ENCODE measurements at regions not wholly inside any gene's neighbourhood (a gene's known extent, or its start where the extent isn't known, plus 50 kb on each side); places are given as distances from the start of the nearest gene placed in this dataset.
A peak's percentile ranks its signal among the peaks of the same experiment; 100 is the strongest.

DNA sequence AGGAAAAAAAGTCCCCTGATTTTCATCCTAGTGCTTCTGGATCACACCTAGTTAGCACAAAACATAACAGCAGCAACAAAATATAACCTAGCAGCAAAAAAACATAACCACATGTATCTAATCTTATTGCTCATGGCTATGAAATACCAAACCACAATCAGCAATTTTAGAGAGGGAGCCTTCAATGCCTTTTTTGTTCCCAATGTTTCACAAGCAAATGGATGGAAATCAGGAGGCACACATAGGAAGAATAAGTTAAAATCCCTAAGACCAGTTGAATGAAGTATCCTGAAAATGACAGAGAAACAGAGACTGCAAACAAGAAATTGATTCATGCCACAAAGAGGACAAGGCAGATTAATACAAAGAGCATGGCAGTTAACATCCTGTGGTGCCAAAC is 361.6 kb downstream of the GPM6A start:
- no peak for DNase-seq

DNA sequence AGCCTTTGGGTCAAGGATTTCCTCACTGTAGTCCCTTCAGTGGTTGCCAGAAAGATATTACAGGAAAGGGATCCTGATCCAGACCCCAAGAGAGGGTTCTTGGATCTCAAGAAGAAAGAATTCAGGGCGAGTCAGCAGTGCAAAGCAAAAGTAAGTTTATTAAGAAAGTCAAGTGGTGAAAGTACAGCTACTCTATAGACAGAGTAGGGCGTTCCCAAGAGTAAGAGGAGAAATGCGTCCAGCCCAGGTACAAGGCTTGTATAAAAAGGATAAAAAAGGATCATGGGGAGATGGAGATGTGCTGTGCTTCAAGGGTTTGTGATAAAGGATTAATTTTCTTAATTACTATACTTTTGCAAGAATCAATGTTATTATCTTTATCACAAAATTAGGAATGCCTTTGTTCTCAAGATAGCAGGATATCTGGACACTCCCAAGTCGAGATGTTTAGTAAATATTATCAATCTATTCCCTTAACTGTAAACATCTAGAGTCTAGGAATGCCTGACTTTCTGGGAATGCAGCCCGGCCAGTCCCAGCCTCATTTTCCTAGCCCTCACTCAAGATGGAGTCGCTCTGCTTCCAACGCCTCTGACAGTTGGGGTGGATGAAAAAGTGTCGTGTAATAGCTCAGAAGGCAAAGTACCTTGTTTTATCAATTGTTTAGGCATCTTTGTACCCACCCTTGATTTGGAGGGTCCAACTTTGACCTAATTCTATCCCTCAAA is 360.7 kb downstream of the GPM6A start:
- DNase-seq: no peak

DNA sequence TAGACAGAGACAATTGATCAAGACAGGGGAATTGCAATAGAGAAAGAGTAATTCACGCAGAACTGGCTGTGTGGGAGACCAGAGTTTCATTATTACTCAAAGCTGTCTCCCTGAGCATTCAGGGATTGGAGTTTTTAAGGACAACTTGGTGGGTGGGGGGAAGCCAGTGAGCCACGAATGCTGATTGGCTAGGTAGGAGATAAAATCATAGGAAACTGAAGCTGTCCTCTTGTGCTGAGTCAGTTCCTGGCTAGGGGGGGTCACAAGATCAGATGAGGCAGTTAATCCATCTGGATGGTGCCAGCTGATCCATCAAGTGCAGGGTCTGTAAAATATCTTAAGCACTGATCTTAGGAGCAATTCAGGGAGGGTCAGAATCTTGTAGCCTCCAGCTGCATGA is 358.6 kb downstream of the GPM6A start:
- DNase-seq: no peak

DNA sequence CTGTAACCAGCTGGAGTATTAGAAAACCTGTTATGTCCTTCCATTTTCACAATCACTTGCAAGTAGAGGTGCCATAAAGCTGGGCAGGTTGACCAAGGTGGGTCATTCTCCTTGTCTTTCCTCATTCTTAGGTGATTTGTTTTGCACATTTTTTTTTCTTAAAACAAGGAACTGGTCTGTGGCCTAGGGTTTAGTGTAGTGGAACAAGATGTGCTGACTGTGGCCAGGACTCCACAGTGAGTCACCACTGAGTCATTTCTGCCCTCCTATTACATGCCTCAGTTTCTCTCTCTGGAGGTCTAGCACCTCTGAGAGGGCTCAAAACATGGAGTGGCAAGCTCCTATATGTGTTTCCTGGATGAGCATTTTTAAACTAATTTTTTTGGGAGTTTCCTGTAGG is 355.9 kb downstream of the GPM6A start:
- DNase-seq: no peak

DNA sequence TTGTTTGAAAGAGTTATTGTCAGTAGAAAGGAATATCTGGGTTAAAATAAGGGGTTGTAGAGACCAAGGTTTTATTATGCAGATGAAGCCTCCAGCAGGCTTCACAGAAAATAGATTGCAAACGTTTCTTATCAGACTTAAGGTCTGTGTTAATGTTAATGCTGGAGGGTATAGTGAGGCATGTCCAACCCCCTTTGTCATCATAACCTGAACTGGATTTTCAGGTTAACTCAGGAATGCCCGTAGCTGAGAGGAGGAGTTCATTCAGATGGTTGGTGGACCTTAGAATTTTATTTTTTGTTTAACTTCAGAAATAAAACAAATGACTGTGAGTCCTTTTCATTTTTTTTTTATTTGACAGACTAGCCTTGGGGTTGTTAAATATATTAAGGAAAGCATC is 354.1 kb downstream of the GPM6A start:
- DNase-seq: no peak

DNA sequence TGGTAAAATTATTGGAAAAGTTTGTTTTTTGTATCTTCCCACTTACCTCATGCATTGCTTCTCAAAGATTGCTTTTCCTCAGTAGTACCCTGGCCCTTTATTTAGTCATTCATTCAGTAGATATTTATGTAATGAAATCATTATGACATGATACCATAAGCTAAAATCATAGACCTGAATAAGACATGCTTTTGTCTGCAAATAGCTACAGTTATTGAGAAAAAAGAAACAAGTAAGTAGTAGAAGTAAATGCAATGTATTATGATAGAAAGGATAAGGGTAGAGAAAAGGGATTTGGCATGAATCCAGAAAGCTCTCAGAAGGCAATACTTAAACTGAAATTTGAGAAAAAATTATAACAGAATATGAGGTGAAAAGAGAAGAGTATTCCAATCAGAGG is 352.5 kb downstream of the GPM6A start:
- no peak for DNase-seq

DNA sequence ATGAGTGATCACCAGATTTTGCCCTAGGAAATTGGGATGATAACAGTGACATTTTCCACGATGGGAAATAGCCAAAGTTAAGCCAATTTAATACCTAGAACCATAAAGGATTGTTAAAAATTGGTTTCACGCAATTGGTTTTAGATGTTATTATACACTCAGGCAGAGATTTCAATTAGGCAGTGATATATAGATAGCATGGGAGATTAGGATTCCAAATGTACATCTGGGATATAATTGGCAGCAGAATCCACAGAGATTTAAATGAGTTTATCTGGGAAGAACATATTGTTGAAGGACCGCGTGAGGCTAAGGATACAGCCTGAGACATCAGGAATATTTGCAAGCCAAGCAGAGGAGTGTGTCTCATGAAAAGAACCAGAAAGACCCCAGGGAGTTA is 351.6 kb downstream of the GPM6A start:
- no peak for DNase-seq

DNA sequence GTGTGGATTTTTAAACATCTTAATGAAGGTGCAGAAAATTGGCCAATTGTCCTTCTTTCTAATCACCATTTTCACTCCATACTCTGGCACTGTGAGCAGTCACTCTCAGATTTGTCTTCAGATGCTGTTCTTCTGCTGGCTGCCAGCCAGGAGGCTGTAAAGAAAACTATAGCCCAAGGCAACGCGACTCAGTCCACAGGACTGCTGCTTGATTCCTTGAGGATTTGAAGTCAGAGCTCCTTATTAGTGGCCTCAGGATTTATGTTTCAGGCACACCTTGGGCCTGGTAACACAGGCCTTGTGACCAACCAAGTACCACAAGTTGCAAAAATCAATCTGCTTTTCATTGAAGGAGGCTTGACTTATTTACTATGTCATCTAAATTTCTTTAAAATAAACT is 342.6 kb downstream of the GPM6A start:
- DNase-seq: no peak

DNA sequence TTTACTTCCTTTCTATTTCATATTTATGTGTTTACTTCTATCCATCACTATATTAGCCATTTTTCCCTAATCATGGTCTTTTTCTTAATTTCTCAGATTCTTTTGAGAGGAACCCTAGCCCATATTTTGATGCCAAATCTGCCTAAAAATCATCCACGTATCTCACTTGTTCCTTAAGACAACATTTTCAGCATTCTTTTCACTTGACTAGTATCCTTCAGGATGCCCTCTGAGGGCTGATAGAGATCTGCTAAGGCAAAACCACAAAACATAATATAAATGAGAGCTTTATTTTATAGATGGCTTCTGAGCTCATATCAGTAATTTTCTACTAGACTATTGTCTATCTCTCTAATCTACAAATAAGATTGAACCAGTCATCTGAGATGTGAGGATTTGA is 341.9 kb downstream of the GPM6A start:
- no peak for DNase-seq

DNA sequence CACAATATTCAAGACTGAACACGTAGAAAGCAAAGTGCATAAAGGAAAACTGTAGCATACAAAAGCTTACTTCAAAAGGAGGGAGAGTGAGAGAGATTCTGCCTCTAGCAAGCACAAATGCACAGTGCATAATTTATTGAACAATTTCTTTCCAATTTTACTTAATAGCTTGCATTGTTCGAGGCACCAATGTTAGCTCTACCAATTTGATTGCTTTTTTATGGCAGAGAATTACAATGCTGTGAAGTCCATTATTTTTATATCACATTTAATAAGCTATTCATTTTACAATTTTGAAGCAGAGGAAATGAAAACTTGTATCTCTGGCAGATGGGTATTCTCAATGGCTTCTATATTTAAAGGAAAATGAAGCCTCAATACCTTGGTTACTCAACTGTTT is 331.7 kb downstream of the GPM6A start:
- no peak for DNase-seq

DNA sequence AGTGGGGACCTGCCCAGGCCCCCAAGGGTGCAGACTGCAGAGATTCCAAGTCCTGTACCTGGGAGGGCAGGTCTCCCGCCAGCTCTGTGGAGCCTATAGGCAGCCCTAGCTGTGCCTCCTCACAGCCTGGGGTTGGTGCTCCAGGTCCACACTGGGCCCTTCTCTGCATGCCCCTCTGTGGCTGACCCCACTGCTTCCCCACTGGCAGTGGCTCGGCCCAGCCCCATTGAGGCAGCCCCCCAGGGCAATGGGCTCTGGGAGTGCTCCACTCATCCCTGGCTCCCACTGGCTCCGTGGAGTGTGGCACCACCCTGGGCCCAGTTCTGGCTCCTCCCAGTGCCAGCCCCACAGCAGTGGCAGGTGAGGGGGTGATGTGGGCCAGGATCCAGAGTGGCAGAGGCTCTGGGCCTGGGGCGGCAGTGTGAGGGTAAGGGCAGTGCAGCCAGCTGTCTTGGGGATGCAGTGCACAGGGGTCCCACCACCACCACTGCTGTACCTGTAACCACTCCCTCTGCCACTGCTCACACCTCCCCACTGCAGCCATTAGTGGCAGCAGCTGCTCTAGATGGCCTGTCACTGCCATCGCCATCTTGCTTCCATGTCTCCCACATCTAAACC is 312.2 kb downstream of the GPM6A start:
- DNase-seq: no peak

DNA sequence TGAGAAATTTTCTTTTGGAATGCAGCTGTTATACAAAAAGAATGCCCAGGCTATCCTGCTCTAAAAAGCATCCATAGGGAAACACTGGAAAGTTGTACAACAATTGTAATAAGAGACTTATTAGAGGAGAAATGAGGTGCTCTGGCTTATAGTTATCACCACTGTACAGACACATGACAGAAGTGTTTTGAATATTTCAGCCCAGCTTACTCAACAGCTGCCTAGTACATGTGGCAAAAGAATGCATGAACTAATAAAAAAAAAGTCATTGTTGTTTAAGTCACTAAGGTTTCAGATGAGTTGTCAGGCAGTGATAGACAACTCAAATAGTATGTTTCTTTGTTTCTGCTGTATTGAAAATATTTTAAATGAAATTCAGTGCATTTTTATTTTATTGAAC is 307.7 kb downstream of the GPM6A start:
- DNase-seq: no peak

DNA sequence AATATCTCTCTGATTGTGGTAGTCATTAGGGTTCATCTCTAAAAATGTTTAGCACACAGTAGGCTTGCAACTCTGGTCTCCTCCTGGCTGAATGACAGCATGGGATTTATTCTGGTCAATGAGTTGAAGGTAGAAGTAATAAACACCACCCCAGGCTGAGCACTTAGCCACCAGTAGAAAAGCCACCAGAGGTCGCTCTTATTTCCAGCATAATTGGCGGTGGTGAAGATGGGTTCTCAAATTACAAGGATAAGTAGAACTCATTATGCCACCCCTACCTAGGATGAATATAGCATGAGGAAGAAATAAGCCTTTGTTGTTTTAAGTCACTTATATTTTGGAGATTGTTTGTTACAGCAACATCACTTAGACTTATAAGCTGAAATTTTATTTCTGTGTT is 302.7 kb downstream of the GPM6A start:
- no peak for DNase-seq

DNA sequence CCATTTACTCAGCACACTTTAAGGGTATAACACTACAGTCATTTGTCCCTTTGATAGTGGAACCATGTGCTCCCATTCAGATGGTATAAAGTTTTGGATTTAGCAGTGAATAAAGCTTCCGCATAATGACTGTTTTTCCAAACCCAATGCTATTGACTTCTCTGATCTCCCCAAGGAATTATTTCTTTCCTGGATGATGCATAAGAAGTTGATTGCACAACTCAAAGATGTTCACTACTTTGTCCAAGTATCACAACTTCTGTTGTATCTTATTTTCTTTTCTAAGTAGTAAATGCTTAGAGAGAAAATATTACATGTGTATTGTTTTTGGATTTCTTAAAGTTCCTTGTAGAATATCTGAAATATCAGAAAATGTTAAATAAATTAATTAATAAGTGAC is 300.2 kb downstream of the GPM6A start:
- no peak for DNase-seq

DNA sequence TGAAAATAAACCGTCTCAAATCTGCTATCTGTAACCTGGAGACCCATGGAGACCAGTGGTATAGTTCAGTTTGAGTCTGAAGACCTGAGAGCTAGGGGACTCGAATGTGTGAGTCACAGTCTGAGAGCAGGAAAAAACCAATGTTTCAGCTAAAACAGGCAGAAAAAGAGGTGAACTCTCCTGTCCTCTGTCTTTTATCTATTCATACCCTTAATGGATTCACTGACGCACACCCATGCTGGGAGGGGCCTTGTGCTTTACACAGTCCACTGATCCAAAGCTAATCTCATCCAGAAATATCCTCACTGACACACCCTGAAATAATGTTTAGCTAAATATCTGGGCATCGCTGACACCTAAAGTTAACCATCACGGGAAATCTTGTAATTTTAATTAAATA is 297.9 kb downstream of the GPM6A start:
- DNase-seq: no peak

DNA sequence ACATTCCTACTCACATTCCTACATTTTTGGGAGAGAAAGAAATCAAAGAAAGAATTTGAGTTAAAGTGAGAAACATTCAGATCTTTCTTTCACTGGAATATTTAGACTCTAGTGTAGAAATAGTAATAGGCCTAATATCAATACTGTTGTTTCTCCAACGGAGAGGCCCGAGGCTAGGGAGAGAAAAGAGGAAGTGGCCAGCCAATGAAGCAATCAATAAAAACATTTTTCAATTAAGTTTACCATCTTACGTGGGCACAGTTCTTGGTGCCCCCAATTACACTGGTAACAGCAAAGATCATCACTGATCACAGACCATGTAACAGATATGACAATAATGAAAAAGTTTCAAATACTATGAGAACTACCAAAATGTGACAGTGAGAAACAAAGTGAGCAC is 281.4 kb downstream of the GPM6A start:
- DNase-seq: no peak

DNA sequence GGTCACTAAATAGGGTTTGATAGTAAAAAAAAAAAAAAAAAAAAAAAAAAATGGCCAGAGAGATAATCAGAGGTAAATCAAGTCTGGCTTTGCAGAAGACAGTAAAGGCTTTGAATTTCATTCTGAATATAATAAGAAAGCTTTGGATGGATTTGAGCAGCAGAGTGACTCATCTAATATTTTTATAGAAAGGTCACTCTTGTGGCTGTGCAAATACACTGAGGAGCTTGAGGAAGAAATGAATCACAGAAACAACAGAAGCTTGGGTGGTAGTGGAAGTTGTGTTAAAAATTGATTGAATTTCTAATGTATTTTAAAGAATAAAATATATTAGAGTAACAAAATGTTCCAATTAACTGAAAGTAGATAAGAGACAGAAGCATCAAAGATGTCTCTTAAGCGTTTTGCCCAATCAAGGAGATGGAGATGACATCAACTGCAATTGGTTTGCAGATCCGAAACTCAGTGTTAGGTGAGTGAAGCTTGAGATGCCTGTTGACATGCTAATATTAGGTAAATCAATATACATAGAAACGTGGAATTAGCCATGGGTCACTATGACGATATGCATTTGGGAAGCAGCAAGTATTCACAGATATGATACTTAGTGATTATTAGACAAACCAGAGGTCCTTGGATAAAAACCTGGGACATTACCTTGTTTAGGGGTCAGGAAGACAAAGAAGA is 280.5 kb downstream of the GPM6A start:
- no peak for DNase-seq

DNA sequence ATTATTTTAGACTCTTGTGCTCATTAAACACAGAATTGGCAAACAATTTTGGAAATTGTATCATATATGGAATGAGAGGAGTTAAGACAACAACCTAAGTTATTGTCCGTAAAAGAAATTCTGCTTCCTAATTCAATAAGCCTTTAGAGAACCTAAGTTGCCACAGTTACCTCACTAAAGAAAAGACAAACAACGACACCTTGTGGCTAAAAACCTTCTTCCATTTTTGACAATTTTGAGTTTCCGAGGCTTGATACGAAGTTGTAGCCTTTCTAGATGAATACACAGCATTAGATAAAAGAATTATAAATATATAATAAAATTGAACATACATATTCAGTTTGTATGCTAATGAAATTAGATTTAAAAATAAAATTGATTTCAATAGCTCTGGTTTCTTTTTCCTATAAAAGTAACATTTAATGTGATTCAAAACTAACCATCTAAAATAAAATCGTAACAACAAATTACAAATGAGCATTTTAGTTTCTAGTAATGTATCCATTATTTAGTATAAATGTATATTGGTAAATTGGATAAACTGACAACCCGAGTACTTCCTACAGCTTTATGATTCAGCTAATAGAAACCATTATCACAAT is 275.1 kb downstream of the GPM6A start:
- DNase-seq: peak; percentile 42

DNA sequence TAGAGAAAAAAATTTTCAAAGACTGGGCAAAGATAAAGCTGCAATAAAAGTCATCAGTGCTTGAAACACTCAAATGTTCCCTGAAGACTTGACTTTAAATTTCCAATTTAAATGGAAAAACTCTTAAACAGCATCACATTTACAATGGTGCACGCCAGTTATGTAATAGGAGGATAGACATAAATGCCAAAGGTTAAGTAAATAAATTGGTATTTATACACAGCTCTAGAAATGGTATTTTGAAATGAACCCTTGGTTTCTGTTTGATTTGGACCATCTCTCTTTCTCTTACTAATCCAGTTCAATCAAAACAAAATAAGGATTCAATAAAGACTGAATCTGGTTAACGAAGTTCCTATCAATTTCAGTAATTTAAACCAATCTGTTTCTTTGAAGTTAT is 272.6 kb downstream of the GPM6A start:
- no peak for DNase-seq

DNA sequence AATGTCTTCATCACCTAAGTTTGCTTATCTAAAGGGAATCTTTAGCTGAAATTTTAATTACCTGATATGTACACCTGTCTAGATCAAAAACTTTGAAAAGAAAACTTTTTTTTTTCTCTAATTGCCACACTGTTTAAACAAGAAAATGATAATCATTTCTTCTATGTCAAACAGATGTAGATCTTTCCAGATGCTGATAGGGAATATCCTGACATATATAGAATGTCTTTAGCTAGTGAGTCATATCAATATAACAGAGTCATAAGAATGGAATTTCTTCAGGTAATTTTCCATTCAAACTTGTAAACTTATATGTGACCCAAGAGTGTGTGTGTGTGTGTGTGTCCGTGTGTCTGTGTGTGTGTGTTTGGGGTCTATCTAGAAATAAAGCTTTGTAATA is 271.9 kb downstream of the GPM6A start:
- no peak for DNase-seq

DNA sequence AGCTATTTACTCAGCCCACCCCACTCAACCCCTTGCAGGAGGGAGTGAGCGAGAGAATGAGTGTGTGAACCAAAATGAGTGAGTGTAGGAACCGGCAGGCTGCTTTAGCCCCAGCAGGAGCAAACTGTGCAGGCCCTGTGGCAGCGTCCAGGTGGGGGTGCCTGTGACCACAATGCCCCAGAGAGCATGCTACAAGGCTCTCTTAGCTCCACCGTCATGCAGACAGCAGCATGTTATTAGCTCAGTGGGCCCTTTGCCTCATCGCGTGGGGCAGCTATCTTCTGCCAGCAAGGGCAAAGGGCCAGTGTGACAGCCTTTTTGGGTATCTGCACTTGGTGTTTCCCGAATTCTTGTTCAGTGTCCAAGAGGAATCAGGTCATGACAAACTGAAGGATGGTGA is 271.3 kb downstream of the GPM6A start:
- no peak for DNase-seq

DNA sequence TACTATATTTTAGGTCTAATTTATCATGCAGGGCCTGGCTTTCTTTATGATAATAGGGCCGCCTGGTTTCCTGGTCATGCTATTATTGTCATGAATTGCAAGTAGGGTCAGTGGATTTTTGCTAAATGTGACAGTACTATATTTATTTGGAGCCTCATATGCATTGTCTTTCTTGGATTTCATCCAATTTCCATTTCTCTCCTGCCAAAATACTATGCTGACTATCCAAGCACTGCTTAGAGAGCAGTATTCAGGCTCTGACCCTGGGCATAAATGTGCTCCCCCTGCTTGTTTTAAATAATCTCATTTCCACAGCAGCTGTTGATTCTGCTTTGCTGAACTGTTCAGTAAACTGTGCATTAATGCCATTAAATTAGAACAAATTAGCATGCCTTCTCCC is 269.3 kb downstream of the GPM6A start:
- DNase-seq: no peak

DNA sequence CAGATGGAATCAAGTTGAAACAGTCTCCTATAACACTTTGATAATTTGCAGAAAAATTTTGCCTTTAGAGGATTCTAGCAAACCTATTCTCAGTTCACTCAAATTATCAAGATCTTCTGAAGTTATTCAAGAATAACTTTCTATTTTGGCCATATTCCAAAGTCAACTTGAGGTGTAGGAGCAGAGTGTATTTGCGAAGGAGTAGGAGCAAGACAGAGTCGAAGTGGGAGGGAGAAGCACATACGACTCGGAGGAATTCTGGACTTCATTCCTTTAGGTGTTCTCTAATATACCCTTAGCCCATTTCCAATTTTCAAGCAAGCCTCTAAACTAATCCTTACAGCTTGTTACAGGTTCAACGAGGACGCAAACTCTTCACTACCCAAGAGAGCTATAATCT is 252.9 kb downstream of the GPM6A start:
- DNase-seq: no peak

DNA sequence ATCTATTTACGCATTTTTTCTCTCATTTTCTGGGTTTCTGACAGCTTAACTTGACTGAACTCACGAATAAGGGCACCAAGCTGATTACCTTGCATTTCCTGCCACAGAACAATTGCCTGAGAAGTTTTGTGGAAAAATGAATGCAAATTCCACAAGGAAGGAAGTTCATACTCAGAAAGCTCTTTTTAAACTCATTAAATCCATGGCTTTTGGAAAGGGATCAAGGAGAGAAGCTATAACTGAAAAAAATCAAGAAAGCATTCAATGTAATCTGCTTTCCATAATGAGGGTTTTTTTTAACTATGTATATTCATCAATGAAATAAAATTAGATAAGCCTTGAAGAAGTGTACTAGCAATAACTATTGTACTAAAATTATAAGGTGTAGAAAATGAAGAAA is 252.5 kb downstream of the GPM6A start:
- DNase-seq: no peak

Measured in midbrain (tissue), 1 donor.